NCI-H510A (cell line): ENCODE measurements at regions not wholly inside any gene's neighbourhood (a gene's known extent, or its start where the extent isn't known, plus 50 kb on each side); places are given as distances from the start of the nearest gene placed in this dataset.
"Not testable (repeated sequence)": the region's sequence is repeated elsewhere in the genome, so short reads cannot be mapped to it uniquely, and the experiment has no call there.

Source experiments
- DNase-seq: peaks from one replicate; lab custom pipeline; 2025; lab: John Stamatoyannopoulos, UW

GRCh38 chr5:116779846-116780245, 205.2 kb upstream of the SEMA6A start:
- DNase-seq = no peak

GRCh38 chr5:116778651-116779280, 204.1 kb upstream of the SEMA6A start:
- no peak for DNase-seq

DNA sequence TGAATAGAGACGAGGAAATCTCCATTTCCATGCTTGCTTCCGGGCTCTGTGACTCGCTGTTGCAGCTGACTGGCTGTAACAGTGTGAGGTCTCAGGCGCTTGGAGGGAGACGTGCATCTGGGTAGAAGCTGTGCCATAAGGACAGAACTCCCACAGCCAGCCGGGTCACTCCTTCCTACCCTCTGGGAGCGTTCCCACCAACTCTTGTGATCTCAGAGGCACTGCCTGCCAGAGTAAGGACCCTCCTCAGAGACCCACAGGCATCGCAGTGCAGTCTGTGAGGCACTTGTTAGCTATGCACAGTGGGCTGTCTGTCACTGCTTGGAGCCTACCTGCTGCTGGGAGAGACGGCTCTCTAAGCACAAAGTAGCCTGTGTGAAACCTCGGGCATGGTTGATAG, 203.4 kb upstream of the SEMA6A start:
- no peak for DNase-seq

DNA sequence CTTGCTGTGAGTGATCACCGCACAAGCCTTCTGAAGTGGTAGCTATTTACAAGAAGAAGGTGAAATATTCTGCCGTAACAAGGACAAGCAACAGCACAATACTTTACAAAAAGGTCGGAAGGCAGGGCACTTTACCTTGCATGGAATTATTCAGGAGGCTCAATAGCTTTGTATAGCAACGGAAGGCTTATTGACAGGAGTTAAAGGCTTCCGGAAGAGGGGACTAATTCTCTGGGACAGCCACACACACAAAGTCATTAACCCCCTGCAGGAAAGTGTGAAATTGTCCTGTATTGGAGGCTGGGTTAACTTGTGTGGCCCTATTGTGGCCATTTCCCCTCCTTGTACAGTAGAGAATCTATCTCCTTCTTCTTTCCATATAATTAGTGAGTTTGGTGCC, 199.3 kb upstream of the SEMA6A start:
- no peak for DNase-seq

DNA sequence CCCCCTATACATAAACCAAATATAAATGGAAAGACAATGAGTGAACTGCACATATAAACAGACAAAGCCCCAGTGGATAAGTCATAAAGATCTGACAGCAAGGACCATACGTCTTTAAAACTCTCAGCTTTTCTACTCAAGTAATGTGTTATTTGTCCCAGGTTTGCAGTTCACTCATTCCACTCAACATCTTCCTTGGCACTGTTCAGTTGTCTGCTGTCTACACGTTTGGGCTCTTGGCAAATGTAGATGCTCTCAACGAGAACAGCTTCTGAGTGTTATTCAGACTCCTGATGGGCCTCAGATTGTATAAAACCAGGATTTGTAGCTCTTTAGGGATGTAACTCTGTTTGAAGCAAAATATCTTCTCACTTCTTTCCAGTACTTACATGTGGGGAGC, 198.2 kb upstream of the SEMA6A start:
- DNase-seq = no peak

DNA sequence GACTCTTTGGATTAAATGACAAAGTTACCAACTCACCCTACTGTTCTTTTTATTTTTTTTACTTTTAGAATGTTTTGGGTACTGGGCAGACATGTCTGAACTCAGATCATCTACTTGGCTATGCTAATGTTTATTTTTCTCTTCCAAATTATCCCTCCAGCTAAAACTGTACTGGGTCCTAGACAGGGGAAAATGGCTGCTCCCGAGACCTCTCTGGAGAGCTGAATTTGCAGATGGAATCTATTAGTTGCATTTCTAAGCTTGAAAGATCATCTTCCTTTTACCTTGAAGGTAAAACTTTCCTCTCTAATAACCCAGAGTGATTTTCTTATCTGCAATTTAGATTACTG, 197.5 kb upstream of the SEMA6A start:
- no peak for DNase-seq

DNA sequence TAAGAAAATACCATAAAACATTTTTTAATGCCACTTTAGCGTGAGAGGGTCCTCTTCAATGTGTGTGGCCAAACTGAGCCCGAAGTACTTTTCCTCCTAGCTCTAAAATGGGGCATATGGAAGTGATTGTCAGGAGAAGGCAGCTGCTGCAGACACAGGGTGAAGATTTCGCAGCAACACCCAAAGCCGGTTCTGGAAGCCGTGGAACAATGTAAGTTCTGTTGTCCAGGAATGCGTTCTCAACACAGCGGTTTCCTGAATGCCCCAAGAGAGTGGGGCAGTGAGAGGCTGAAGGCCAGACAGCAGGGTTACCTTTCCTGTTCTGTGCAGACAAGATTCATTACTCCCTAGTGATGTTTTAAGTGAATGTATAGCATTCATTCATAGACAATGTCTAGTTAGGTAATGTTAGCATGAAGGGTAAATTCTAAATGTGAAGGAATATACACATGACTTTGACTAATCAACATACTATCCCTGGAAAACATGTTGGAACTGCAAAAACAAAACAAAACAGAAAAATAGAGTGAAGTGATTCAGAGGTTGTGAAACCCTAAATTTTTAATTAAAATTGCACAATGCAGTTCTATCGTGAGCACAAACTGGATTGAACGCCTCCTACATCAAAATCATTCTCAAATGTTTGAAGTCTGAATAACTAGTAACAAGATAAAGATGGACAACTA, 197.0 kb upstream of the SEMA6A start:
- no peak for DNase-seq

GRCh38 chr5:116769953-116770352, 195.3 kb upstream of the SEMA6A start:
- DNase-seq = not testable (repeated sequence)

- no peak for DNase-seq
Measured at GRCh38 chr5:116769470-116769869, 194.8 kb upstream of the SEMA6A start.

DNA sequence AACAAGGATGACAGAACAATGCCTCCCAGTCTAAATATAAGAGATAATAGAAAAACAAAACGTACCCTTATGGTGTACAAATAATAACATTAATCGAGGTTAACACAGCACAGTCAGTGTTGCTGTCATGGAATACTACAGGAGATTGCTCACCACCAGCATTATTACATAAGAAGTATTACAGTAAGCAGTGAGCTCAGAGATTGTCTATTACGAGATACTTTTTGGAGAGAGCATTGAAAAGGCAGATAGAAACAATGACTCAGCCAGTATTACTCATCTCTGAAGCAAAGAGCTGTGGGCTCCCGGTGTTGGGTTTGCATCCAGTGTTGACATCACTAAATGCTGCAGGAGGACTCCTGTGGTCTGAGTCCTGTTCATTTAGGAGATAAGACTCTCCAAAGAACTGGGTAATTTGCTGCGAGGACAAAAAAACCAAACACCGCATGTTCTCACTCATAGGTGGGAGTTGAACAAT, 191.9 kb upstream of the SEMA6A start:
- DNase-seq = no peak

DNA sequence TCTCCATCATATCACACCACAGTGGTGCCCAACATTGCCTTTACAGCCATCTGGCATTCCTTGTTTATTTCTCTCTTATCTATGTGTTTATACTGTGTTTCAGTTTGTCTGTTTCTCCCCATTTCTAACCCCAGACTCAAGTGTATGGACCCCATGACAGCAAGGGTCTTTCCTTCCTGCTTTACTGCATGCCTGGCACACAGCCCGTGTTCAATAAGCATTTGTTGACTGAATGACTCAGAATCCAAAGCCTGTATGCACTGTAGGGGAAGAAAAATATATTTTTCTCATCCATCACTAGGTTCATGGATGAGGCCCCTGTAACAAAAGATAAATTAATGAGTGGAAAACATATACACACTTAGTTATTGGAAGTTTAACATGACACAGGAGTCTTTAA, 190.8 kb upstream of the SEMA6A start:
- no peak for DNase-seq

DNA sequence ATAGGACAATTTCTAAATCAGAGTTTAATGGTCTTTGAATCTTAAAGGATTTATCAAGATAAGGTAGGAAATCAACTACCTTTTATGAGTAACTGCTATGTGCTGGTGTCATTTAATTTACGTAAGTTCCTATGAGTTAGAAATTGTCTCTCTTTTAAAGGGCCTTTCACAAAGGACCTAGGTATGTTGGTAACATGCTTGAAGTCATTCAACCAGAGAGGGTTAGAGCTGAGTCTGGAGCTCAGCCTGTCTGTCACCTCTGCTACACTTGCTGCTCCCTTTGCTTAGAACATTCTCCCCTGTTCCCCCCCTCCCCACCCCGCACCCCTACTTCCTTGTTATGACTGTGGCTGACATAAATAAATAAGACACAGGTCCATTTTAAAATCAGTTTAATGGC, 190.3 kb upstream of the SEMA6A start:
- no peak for DNase-seq

- no peak for DNase-seq
Measured at GRCh38 chr5:116763987-116764866, 189.6 kb upstream of the SEMA6A start.

- no peak for DNase-seq
Measured at GRCh38 chr5:116759860-116760640, 185.4 kb upstream of the SEMA6A start.

DNA sequence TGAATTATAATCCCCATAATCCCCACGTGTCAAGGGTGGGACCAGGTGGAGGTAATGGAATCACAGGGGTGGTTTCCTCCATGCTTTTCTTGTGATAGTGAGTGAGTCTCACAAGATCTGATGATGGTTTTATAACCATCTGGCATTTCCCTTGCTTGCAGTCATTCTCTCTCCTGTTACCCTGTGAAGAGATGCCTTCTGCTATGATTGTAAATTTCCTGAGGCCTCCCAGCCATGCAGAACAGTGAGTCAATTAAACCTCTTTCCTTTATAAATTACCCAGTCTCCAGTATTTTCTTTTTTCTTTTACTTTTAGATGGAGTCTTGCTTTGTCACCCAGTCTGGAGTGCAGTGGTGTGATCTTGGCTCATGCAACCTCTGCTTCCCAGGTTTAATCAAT, 182.7 kb upstream of the SEMA6A start:
- no peak for DNase-seq

DNA sequence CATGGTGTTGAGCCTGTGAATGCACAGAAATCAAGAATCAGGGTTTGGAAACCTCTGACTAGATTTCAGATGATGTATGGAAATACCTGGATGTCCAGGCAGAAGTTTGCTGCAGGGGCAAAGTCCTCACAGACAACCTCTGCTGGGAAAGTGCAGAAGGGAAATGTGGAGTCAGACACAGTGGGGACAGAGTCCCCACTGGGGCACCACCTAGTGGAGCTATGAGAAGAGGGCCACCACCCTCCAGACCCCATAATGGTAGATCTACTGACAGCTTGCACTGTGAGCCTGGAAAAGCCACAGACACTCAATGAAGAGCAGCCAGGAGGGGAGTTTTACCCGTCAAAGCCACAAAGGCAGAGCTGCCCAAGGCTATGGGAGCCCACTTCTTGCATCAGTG, 181.9 kb upstream of the SEMA6A start:
- no peak for DNase-seq

DNA sequence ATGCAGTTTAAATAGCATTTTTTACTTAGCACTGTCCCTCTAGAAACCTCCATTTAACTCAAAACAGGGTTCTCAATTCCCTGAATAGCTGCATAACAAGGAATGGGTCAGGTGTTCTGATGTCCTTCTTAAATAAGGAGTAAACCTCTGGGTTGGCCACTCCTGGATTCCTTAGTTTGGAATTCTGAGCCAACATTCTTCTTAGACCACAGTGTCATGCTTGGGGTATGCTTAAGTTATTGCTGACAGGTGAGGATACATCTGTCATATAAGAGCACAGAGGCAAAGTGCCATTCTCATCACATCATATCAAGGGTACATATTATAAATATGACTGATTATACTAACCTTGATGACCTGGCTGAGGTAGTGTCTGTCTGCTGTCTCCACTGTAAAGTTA, 179.9 kb upstream of the SEMA6A start:
- no peak for DNase-seq

DNA sequence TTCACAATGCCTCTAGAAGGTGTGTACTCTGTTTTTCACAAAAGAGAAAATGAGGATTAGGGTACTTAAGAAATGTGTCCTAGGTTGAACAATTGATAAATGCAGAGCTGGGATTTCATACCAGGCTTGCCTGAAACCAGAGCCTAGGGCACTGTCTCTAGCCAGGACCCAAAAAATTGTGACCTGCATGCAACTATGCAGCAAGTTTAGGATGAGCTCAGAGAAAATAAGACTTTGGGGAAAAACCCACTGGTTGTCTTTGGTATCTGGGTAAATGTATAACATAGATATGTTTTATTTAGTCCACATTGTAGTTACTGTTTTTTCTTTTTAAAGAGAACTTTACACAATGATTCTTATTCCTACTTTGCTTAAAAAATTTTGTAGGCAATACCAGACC, 177.1 kb upstream of the SEMA6A start:
- DNase-seq = no peak

DNA sequence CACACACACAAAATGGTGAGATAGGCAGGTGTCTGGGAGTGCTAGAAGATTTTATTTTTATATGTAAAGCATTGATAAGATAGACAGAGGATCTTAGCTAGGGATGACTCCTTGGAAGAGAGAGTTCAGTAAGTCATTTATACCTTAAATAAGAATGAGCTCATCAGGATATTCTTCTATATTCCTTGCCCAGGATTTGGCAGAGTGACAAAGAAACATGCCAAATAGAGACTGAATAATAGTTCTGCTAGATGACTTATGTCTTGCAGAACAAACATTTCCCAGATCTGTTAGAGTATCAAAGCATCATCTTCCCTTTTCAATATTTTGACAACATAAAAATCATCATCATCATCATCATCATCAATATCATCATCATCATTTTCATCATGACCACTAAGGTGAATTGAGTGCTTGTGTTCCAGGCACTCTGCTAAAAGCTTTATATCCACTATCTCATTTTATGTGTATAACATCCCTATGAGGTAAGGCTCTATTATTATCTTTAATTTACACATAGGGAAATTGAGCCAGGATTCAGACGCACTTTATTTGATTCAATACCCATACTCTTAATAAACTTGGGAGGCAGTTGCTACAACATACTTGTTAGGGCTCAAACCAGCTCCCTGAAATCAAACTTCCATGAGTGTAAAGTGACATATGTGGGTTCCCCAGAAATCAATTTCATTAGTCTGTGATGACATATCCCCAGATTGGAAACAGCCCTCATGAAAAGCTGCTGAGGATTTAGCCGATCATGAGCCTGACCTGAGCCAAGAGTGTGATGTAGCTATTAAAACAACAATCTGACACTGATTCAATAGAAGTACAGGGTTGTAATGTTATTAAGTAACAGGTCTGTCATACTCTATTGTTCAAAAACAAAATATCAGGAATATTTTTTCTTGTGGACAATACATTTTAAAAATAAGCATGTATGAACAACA, 176.3 kb upstream of the SEMA6A start:
- DNase-seq = no peak

DNA sequence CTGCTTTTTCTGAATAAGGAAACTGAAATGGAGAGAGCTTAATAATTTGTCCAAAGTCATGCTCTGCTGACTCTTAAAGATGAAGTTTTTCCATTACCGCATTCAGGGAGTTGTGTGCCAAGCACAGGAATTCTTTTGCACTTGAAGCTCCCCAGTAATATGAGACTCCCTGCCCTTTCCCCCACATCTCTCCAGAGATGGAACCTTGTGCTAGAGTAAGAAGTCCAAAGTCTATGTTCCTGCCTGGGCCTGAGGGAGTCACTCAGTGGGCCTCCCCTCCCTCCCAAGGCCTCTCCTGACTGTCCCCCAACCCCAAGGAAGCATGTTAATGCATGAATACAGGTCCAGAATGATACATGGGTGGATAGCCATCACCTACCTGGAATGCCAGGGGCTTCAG, 173.3 kb upstream of the SEMA6A start:
- no peak for DNase-seq

- no peak for DNase-seq
Measured at GRCh38 chr5:116746668-116747067, 172.0 kb upstream of the SEMA6A start.
